ENCODE measurements at regions not wholly inside any gene's neighbourhood (a gene's known extent, or its start where the extent isn't known, plus 50 kb on each side); places are given as distances from the start of the nearest gene placed in this dataset.

DNA sequence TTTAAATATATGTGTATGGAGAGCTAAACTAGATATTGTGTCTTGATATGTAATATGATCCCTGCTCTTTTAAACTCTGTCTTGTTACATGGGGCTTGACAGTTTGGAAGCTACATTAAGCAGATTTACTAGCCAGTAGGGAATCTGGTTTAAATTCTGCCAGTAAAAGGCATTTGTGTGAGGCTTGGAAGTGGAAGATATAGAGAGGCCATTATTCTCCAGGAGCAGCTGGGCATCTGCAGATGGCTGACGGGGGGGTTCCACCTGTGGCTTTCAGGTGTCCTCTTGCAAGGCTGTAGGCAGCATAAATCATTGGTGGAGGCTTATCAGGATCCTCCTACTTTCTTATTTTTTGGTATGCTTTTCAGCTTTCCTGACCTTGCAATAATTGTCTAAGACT is 179.1 kb upstream of the FBXL7 start:
- H3K27me3 Mint-ChIP-seq (ENCODE audit: low read depth, unreplicated experiment) = no peaks in the 10 kb centered on the region

DNA sequence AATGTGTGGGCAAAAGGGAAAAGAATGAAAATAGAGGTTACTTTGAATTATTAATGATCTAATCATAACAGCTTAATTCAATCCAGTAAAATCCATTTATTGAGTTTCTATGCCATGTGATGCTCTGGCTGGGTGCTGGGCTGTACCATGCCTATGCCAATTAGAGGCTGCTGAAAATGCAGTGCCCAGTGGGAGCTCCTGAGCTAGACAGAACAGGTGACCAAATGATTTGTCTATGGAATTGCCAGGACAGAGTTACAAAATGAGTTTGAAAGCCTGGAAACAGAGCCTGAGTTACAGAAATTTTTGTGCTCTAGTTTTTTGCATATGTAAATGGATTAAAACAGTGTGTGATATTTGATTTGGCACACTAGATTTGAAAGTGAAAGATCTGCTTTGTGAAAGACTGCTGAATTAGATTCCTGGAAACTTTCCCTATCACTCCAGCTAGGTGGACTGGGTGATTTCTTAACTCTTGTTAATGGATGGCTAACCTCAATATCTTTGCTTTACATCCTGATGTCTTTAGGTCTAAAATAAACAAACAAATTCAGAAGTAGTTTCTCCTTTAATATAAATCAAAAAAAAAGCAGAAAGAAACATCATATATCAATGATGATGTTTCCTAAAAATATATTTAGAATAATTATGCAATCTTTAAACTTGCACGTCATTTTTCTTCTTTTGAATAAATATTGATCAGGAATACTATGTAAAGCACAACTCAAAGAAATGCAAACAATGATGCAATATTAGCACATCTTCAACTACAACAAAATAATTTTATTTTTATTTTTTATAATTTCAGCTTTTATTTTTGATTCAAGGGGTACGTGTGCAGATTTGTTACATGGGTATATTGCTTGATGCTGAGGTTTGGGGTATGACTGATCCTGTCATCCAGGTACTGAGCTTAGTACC is 194.8 kb upstream of the FBXL7 start:
- Histone ChIP-seq H2AFZ (ENCODE audit: low read depth, low read length) (no peak overlapping the region), H3K27ac (ENCODE audit: low read depth, low read length) (no peak overlapping the region), H3K36me3 (ENCODE audit: insufficient read depth, low read length) (no peaks in the 10 kb centered on the region), H3K4me3 (ENCODE audit: insufficient read depth, low read depth, low read length) (no peak overlapping the region), H3K4me1 (ENCODE audit: insufficient read depth, low read length) (no peaks in the 10 kb centered on the region), H3K4me2 (ENCODE audit: low read length) (no peak overlapping the region), H4K20me1 (ENCODE audit: insufficient read depth, low read length) (no peaks in the 10 kb centered on the region), H3K9me3 (ENCODE audit: insufficient read depth, low read depth, low read length) (no peaks in the 10 kb centered on the region), H3K9ac (ENCODE audit: low read length) (no peak overlapping the region), H3K79me2 (ENCODE audit: insufficient read depth, low read length) (no peaks in the 10 kb centered on the region), H3K27me3 (ENCODE audit: insufficient read depth, low read length) (no peaks in the 10 kb centered on the region)
- DNase-seq (ENCODE audit: low read depth) = no peak
- no peak for TF ChIP-seq EZH2 (IDR thresholded peaks at IDR 0.05; ENCODE audit: insufficient read depth, low read length)
- TF ChIP-seq, protein P1, sequence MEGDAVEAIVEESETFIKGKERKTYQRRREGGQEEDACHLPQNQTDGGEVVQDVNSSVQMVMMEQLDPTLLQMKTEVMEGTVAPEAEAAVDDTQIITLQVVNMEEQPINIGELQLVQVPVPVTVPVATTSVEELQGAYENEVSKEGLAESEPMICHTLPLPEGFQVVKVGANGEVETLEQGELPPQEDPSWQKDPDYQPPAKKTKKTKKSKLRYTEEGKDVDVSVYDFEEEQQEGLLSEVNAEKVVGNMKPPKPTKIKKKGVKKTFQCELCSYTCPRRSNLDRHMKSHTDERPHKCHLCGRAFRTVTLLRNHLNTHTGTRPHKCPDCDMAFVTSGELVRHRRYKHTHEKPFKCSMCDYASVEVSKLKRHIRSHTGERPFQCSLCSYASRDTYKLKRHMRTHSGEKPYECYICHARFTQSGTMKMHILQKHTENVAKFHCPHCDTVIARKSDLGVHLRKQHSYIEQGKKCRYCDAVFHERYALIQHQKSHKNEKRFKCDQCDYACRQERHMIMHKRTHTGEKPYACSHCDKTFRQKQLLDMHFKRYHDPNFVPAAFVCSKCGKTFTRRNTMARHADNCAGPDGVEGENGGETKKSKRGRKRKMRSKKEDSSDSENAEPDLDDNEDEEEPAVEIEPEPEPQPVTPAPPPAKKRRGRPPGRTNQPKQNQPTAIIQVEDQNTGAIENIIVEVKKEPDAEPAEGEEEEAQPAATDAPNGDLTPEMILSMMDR (IDR thresholded peaks at IDR 0.05; ENCODE audit: insufficient read depth, low read depth, low read length) = no peak
- Mint-ChIP-seq H3K36me3 (ENCODE audit: low read depth, unreplicated experiment) (no peaks in the 10 kb centered on the region), H3K27ac (ENCODE audit: unreplicated experiment) (no peak overlapping the region), H3K9me3 (ENCODE audit: unreplicated experiment) (peaks cover 3% of the 10 kb centered on the region), H3K4me3 (ENCODE audit: unreplicated experiment) (no peak overlapping the region), H3K4me1 (ENCODE audit: low read depth, unreplicated experiment) (no peaks in the 10 kb centered on the region), H3K27me3 (ENCODE audit: low read depth, unreplicated experiment) (peaks cover 2% of the 10 kb centered on the region)
- FAIRE-seq = no peak

More for the DNA sequence above, 179.1 kb upstream of the FBXL7 start:
- TF ChIP-seq, protein P1 (IDR thresholded peaks at IDR 0.05; ENCODE audit: insufficient read depth, low read depth, low read length) = no peak
- no peak for TF ChIP-seq EZH2 (IDR thresholded peaks at IDR 0.05; ENCODE audit: insufficient read depth, low read length)
- Histone ChIP-seq H3K27me3 (ENCODE audit: insufficient read depth, low read length) (no peaks in the 10 kb centered on the region), H2AFZ (ENCODE audit: low read depth, low read length) (no peak overlapping the region), H3K79me2 (ENCODE audit: insufficient read depth, low read length) (no peaks in the 10 kb centered on the region), H3K4me1 (ENCODE audit: insufficient read depth, low read length) (no peaks in the 10 kb centered on the region), H3K36me3 (ENCODE audit: insufficient read depth, low read length) (no peaks in the 10 kb centered on the region), H3K4me2 (ENCODE audit: low read length) (no peak overlapping the region), H3K4me3 (ENCODE audit: insufficient read depth, low read depth, low read length) (no peak overlapping the region), H3K9me3 (ENCODE audit: insufficient read depth, low read depth, low read length) (no peaks in the 10 kb centered on the region), H3K9ac (ENCODE audit: low read length) (no peak overlapping the region), H4K20me1 (ENCODE audit: insufficient read depth, low read length) (no peaks in the 10 kb centered on the region), H3K27ac (ENCODE audit: low read depth, low read length) (no peak overlapping the region)
- Mint-ChIP-seq H3K9me3 (ENCODE audit: unreplicated experiment) (no peaks in the 10 kb centered on the region), H3K4me1 (ENCODE audit: low read depth, unreplicated experiment) (no peaks in the 10 kb centered on the region), H3K27ac (ENCODE audit: unreplicated experiment) (no peak overlapping the region), H3K36me3 (ENCODE audit: low read depth, unreplicated experiment) (no peaks in the 10 kb centered on the region), H3K4me3 (ENCODE audit: unreplicated experiment) (no peak overlapping the region)
- FAIRE-seq = no peak
- no peak for DNase-seq (ENCODE audit: low read depth)

All from astrocyte (in vitro differentiated cells and primary cell).